Mesodermal cell (in vitro differentiated cells): ENCODE measurements at regions not wholly inside any gene's neighbourhood (a gene's known extent, or its start where the extent isn't known, plus 50 kb on each side); places are given as distances from the start of the nearest gene placed in this dataset.
A peak's percentile ranks its signal among the peaks of the same experiment; 100 is the strongest.

ENCODE experiments used
- H3K27ac ChIP-seq: 2 replicates; pipeline ENCODE4 v1.7.0; 2013; ENCODE audit warnings: mild to moderate bottlenecking, low read depth, low read length, moderate library complexity; ENCODE audit not compliant: severe bottlenecking
- H3K36me3 ChIP-seq: 2 replicates; pipeline ENCODE4 v1.7.1; 2013; ENCODE audit warnings: mild to moderate bottlenecking, low read length, moderate library complexity; ENCODE audit not compliant: control insufficient read depth, insufficient read depth
- H3K4me1 ChIP-seq: one replicate; pipeline ENCODE4 v1.7.1; 2013; ENCODE audit warnings: mild to moderate bottlenecking, low read length; ENCODE audit not compliant: insufficient read depth, control insufficient read depth, poor library complexity, severe bottlenecking
- H3K4me3 ChIP-seq: 2 replicates; pipeline ENCODE4 v1.7.0; 2013; ENCODE audit warnings: low read length, control low read depth, mild to moderate bottlenecking; ENCODE audit not compliant: insufficient read depth, poor library complexity, severe bottlenecking; ENCODE audit errors: extremely low read depth
- H3K9me3 ChIP-seq: 2 replicates; pipeline ENCODE4 v1.7.1; 2013; ENCODE audit warnings: mild to moderate bottlenecking, low read length, moderate library complexity; ENCODE audit not compliant: control insufficient read depth
- WGBS, 2 experiments: methylation state at CpG; one replicate each; pipeline ENCODE4 v1.1.5; 2013; ENCODE audit warnings: missing lambda C conversion rate in 2 of 2; ENCODE audit not compliant: insufficient coverage in 2 of 2; 5-methylcytosine and 5-hydroxymethylcytosine counted together

DNA sequence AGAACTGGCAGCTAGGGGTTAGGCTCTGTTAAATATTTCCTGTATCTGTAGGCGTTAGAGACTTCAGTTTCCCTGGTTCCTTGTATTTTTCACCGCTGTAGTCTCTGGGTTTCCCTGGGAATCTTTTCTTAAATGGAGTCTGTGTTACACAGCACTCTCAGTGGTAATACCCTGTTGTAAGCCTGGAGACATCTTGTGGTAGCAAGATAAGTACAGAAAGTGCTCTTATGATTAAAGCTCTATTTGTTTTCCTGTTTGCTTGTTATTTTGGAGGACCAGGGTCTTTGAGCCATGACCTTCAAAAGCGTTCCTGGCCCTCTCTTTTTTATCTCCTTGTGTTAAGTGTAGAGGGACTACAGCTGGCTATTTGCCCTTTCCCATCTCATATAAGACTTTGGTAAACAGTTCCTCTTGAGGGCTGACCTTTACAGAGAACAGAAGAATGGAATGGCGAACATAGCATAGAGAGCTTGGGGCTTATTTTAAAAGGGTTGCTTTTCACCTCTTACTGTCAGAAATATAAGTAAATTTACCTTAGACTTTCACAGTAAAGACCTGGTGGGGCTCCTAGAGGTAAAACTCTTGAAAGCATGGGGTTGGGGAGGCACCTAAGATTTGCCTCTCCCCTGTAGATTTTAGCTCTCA is 782.5 kb downstream of the FAT4 start:
- H3K4me3 ChIP-seq, result no peak overlapping the region
- WGBS, 2 experiments, result 87 to 92% methylated on average over 2 of the region's 4 CpGs
- no peaks in the 10 kb centered on the region for H3K4me1 ChIP-seq
- H3K36me3 ChIP-seq, result no peaks in the 10 kb centered on the region
- no peaks in the 10 kb centered on the region for H3K9me3 ChIP-seq
- peak overlapping the region; percentile 6 for H3K27ac ChIP-seq

DNA sequence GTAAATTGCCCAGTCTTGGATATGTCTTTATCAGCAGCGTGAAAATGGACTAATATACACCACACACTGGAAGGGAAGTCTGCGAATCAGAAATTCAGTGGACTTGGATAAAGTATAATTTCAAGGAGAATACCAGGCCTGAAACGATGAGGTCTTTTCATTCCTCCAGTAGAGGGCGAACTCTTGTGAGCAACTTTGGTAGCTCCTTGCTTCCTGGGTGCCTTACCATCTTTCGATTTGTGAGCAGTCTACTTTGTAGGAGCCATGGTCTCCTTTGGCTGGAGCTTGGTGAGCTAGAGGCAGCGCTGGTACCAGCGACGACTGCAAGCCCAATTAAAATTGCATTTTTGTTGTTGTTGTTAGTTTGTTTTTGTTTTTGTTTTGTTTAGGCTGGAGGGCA is 791.9 kb downstream of the FAT4 start:
- 76 to 93% methylated on average over 3 to 6 of the region's 8 CpGs for WGBS, 2 experiments
- H3K36me3 ChIP-seq, result no peaks in the 10 kb centered on the region
- H3K4me3 ChIP-seq, result no peak overlapping the region
- H3K27ac ChIP-seq, result no peak overlapping the region
- H3K9me3 ChIP-seq, result no peaks in the 10 kb centered on the region
- no peaks in the 10 kb centered on the region for H3K4me1 ChIP-seq

DNA sequence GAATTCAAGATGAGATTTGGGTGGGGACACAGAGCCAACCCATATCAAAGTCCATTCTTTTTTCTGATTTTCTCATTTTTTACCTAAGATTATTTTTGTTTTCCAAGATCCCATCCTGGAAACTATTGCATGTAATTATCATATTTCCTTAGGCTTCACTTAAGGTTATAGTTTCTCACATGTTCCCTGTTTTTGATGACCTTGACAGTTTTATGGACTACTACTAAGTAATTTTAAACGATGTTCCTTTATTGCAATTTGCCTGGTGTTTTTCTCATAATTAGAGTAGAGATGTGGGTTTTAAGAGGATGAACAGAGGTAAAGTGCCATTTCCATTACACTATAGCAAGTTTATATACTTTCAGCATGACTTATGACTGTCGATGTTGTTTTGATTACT is 795.1 kb downstream of the FAT4 start:
- Histone ChIP-seq H3K27ac (no peak overlapping the region), H3K36me3 (no peaks in the 10 kb centered on the region), H3K4me3 (no peak overlapping the region), H3K9me3 (no peaks in the 10 kb centered on the region), H3K4me1 (no peaks in the 10 kb centered on the region)
- WGBS, 2 experiments, result 100% methylated on average over 1 of the region's 2 CpGs; no CpG with 5 or more reads in 1 of the 2 experiments

DNA sequence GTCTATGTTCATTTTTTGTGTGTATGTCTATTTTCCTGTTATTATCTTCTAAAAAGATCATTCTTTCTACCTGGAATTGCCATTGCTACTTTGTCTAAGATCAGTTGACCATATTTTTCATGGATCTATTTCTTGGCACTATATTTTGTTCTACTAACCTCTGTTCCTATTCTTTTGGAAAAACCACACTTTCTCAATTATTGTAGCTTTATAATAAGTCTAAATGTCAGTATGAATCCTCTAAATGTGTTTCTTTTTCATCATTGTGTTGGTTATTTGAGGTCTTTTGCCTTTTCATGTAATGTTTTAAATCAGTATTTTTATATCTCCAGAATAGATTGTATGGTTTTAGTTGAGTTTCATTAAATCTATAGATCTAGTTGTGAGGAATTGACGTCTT is 798.3 kb downstream of the FAT4 start:
- Histone ChIP-seq H3K27ac (no peak overlapping the region), H3K9me3 (no peaks in the 10 kb centered on the region), H3K36me3 (no peaks in the 10 kb centered on the region), H3K4me1 (no peaks in the 10 kb centered on the region), H3K4me3 (no peak overlapping the region)
- WGBS, 2 experiments, result no CpG with 5 or more reads among the region's 1 CpG

DNA sequence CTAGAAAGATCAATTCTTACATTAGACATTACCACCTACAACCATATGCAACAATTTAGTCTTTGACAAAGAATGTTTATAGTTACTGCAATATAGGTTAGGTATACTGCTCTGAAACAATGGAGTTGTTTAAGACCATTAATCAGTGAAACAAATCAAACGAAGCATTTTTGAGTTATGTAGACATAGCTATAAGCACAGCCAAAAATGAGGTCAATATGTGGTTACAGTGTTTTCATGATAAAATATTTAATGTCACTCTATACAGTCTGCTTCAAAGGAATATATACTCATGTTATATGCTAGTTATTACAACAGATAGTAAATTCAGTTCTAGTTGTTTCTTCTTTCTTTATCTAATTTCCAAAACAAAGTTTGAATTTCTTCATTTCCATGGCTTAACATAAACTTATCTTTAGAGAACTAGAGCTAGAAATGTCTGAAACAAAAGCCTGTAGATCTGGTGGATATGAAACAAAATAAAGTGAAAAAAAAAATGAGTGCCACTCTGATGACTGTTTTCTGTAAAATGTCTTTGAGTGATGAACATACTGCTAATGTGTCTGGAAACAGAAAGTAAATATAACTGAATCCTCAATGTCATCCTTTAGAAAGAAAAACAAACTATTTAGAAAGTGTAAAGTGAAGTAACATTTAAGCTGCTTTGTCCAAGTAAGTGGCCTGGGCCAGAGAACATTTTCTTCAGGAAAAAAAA is 809.0 kb downstream of the FAT4 start:
- Histone ChIP-seq H3K27ac (no peak overlapping the region), H3K36me3 (no peaks in the 10 kb centered on the region), H3K9me3 (no peaks in the 10 kb centered on the region), H3K4me3 (no peak overlapping the region), H3K4me1 (no peaks in the 10 kb centered on the region)
- WGBS, 2 experiments, result no CpG with 5 or more reads among the region's 1 CpG

DNA sequence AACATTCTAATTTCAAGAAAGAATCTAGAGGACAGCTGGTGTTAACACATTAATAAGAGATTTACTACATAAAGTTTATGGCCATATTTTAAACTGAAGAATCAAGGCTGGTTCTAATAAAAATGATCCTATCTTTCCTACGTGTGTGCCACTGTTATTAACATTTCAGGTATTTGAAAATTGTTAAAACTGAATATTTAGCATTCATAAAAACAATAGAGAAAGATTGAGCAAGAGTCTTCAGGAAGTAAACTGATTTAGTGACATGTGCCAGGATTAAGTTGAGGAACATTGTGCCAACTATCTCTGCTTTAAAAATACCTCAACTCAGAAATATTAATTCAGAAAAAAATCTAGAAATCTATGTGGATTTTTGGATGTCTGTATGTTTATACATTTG is 810.1 kb downstream of the FAT4 start:
- Histone ChIP-seq H3K27ac (no peak overlapping the region), H3K4me3 (no peak overlapping the region), H3K4me1 (no peaks in the 10 kb centered on the region), H3K36me3 (no peaks in the 10 kb centered on the region), H3K9me3 (no peaks in the 10 kb centered on the region)
- WGBS, 2 experiments, result no CpG with 5 or more reads among the region's 1 CpG

DNA sequence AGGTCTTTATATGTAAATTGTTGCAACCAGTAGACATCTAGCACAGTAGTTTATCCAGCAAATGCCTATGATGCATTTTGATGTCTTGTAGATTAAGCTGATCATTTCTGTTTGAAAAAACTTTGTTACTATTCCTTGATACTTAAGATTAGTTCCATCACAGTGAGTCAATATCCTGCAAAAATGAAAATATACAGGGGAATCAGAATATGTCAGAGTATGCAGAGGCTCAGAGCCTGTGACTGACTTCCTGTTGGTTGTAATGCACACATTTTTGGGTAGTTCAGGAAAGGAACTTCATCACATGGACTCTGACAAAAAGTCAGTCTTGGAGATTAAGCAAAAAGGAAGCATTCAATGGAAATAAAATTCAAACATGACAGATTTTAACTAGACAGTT is 815.5 kb downstream of the FAT4 start:
- no peaks in the 10 kb centered on the region for H3K4me1 ChIP-seq
- no peaks in the 10 kb centered on the region for H3K9me3 ChIP-seq
- H3K4me3 ChIP-seq, result no peak overlapping the region
- no peaks in the 10 kb centered on the region for H3K36me3 ChIP-seq
- H3K27ac ChIP-seq, result no peak overlapping the region

DNA sequence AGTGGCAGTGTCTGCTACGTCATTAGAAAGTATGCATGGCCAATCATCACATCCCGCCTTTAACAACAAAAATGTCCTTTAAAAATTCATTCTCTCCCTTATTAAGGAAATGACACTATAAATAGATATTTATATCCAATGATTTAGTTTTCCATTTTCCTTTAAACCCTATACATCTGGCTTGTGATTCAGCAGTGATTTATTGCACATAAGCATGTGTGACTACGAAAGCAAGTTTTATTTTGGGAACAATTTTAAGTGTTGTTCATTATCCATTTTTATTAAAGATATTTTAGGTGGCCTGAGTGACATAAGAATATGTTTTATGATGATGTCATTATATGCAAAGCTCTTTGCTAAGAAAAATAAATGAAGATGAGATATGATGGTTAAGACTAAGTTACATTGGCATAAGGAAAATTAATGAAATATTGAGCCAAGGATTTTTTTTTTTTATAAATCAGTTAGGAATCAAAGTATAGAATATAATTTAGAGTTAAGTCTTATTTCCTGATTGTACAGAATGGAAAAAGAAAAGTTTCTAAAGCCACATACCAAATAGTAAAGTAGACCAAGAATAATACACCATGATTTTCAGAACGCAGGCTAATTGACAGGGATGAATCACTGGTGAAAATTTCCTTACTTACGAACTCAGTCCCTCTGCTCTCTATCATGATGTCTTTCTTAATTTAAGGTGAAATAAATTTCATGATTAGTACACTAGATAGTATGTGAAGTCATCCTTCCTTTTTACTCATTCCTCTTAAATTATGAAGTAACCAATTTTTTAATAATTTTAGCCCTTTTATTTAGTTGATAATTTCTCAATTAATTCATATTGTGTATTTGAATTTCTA is 822.4 kb downstream of the FAT4 start:
- no CpG with 5 or more reads among the region's 5 CpGs for WGBS, 2 experiments
- Histone ChIP-seq H3K27ac (no peak overlapping the region), H3K36me3 (no peaks in the 10 kb centered on the region), H3K9me3 (no peaks in the 10 kb centered on the region), H3K4me1 (no peaks in the 10 kb centered on the region), H3K4me3 (no peak overlapping the region)

DNA sequence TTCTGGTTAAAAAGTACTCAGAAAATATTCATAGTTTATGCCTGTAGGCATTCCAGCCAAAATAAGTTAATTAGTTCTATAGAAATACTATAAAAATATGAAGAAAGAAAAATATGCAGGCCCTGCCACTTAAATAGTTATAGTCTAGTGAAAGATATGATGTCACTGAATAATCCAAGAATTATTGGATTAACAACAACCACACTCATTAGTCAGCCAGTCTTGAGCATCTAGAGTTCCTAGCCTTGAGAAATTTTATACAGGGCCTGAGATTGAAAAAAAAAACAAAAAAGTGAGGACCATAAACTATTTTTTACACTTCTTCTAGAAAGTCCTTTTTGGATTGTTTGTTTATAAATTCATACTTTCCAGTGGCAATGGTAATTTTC is 823.0 kb downstream of the FAT4 start:
- H3K27ac ChIP-seq, result no peak overlapping the region

DNA sequence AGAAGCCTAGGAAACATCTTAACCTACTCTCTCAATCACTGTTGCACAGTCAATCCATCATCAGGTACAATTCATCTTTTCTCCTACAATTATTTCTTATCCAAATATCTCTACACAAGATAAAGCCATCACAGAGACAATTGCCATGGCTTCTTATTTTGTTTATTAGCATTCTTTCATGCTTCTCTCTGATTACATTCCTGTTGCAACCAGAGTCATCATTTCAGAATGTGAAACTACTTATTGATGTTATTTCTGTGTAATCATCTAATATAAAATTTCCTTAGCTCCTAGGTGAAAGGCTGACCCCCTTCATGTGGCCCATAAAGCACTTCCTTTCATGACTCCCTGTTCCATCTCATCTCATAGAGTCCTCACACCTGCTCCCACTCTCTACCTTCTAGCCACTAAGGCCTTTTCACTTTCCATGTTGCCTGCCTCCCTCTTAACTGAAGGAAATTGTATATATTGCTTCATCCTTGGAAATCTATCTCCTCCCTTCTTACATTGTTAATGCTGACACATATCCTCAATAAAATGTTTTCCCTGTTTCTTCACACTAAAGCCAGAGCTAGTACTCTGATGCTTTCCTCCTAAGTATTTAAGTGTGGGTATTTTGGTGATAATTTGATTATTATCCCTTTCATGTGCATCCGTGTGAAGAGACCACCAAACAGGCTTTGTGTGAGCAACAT is 829.9 kb downstream of the FAT4 start:
- Histone ChIP-seq H3K36me3 (no peaks in the 10 kb centered on the region), H3K4me3 (no peak overlapping the region), H3K4me1 (no peaks in the 10 kb centered on the region), H3K9me3 (no peaks in the 10 kb centered on the region), H3K27ac (no peak overlapping the region)
- WGBS, 2 experiments, result 100% methylated on average over 1 of the region's 1 CpG; no CpG with 5 or more reads in 1 of the 2 experiments

More for the DNA sequence above, 823.0 kb downstream of the FAT4 start:
- no peaks in the 10 kb centered on the region for H3K9me3 ChIP-seq
- no peaks in the 10 kb centered on the region for H3K4me1 ChIP-seq
- no peak overlapping the region for H3K4me3 ChIP-seq
- no peaks in the 10 kb centered on the region for H3K36me3 ChIP-seq
